GM12878 (cell line): ENCODE measurements at regions not wholly inside any gene's neighbourhood (a gene's known extent, or its start where the extent isn't known, plus 50 kb on each side); places are given as distances from the start of the nearest gene placed in this dataset.

Experiments used
- POLR2A ChIP-seq: IDR thresholded peaks from 2 replicates; pipeline ENCODE4 v1.6.1; 2011; ENCODE audit warnings: low read depth, mild to moderate bottlenecking, low read length
- POLR2AphosphoS5 ChIP-seq: IDR thresholded peaks from 2 replicates; pipeline ENCODE4 v1.6.1; 2011; ENCODE audit warnings: mild to moderate bottlenecking, low read length, inconsistent platforms
- SREBF1 ChIP-seq: IDR thresholded peaks from 2 replicates; pipeline ENCODE4 v1.6.1; 2012; ENCODE audit warnings: mild to moderate bottlenecking, low read length

- TF ChIP-seq POLR2A (no peak), SREBF1 (no peak), POLR2AphosphoS5 (no peak)
Measured at GRCh38 chr20:7722564-7722963, 217.7 kb downstream of the HAO1 start.
